ENCODE measurements at regions not wholly inside any gene's neighbourhood (a gene's known extent, or its start where the extent isn't known, plus 50 kb on each side); places are given as distances from the start of the nearest gene placed in this dataset.

- no peak for TF ChIP-seq CTCF (conservative IDR thresholded peaks at IDR 0.05; ENCODE audit: low read length)
- TF ChIP-seq EZH2phosphoT487 (IDR thresholded peaks at IDR 0.05; ENCODE audit: borderline replicate concordance, low read depth, low read length) = no peak
Observed at GRCh38 chr10:117651121-117651520, 108.6 kb downstream of the EMX2 start.
